ENCODE measurements at regions not wholly inside any gene's neighbourhood (a gene's known extent, or its start where the extent isn't known, plus 50 kb on each side); places are given as distances from the start of the nearest gene placed in this dataset.
A peak's percentile ranks its signal among the peaks of the same experiment; 100 is the strongest.

- no peak overlapping the region for H3K4me3 Mint-ChIP-seq
- peaks cover 20% of the 10 kb centered on the region for H3K4me1 Mint-ChIP-seq (ENCODE audit: low read depth)
- H3K27me3 Mint-ChIP-seq (ENCODE audit: insufficient read depth) = peaks cover 6% of the 10 kb centered on the region
- no peaks in the 10 kb centered on the region for H3K9me3 Mint-ChIP-seq
- no peak for DNase-seq
- H3K27ac Mint-ChIP-seq = no peak overlapping the region
- TF ChIP-seq CTCF (IDR thresholded peaks at IDR 0.05) = no peak
- no peaks in the 10 kb centered on the region for H3K36me3 Mint-ChIP-seq (ENCODE audit: low read depth)
Measured at GRCh38 chr2:12286347-12286746, 430.4 kb upstream of the TRIB2 start.

GRCh38 chr2:12287220-12287751, 429.4 kb upstream of the TRIB2 start:
- Mint-ChIP-seq H3K4me1 (ENCODE audit: low read depth) (peaks cover 20% of the 10 kb centered on the region), H3K27ac (no peak overlapping the region), H3K4me3 (peak overlapping the region; percentile 50), H3K27me3 (ENCODE audit: insufficient read depth) (peaks cover 9% of the 10 kb centered on the region), H3K9me3 (no peaks in the 10 kb centered on the region), H3K36me3 (ENCODE audit: low read depth) (no peaks in the 10 kb centered on the region)
- TF ChIP-seq CTCF (IDR thresholded peaks at IDR 0.05) = no peak
- DNase-seq = peak; percentile 9

- H3K27me3 Mint-ChIP-seq (ENCODE audit: insufficient read depth) = peaks cover 11% of the 10 kb centered on the region
- no peak overlapping the region for H3K4me3 Mint-ChIP-seq
- H3K4me1 Mint-ChIP-seq (ENCODE audit: low read depth) = peaks cover 20% of the 10 kb centered on the region
- no peaks in the 10 kb centered on the region for H3K9me3 Mint-ChIP-seq
- no peak for TF ChIP-seq CTCF (IDR thresholded peaks at IDR 0.05)
- no peak overlapping the region for H3K27ac Mint-ChIP-seq
- no peak for DNase-seq
- H3K36me3 Mint-ChIP-seq (ENCODE audit: low read depth) = no peaks in the 10 kb centered on the region
Measured at GRCh38 chr2:12288048-12288447, 428.7 kb upstream of the TRIB2 start.

GRCh38 chr2:12289120-12289802, 427.5 kb upstream of the TRIB2 start:
- Mint-ChIP-seq H3K9me3 (no peaks in the 10 kb centered on the region), H3K27me3 (ENCODE audit: insufficient read depth) (peaks cover 11% of the 10 kb centered on the region), H3K36me3 (ENCODE audit: low read depth) (no peaks in the 10 kb centered on the region), H3K4me3 (no peak overlapping the region), H3K4me1 (ENCODE audit: low read depth) (peaks cover 20% of the 10 kb centered on the region), H3K27ac (no peak overlapping the region)
- no peak for TF ChIP-seq CTCF (IDR thresholded peaks at IDR 0.05)
- no peak for DNase-seq

- peaks cover 13% of the 10 kb centered on the region for H3K4me1 Mint-ChIP-seq (ENCODE audit: low read depth)
- no peak overlapping the region for H3K27ac Mint-ChIP-seq
- H3K27me3 Mint-ChIP-seq (ENCODE audit: insufficient read depth) = peaks cover 11% of the 10 kb centered on the region
- no peaks in the 10 kb centered on the region for H3K9me3 Mint-ChIP-seq
- H3K36me3 Mint-ChIP-seq (ENCODE audit: low read depth) = no peaks in the 10 kb centered on the region
- no peak for DNase-seq
- no peak overlapping the region for H3K4me3 Mint-ChIP-seq
- TF ChIP-seq CTCF (IDR thresholded peaks at IDR 0.05) = no peak
Measured at GRCh38 chr2:12291303-12291702, 425.4 kb upstream of the TRIB2 start.

All from HFFc6 (cell line).